SU-DHL-6 (cell line): ENCODE measurements at regions not wholly inside any gene's neighbourhood (a gene's known extent, or its start where the extent isn't known, plus 50 kb on each side); places are given as distances from the start of the nearest gene placed in this dataset.

ENCODE experiments used
- H2AFZ ChIP-seq: fragments of 200-600 bp; sonication (generic); 2 replicates; pipeline ENCODE4 v1.6.1; 2014; ENCODE audit warnings: low read depth, mild to moderate bottlenecking, moderate library complexity, mixed read lengths, antibody characterized with exemption, low read length; ENCODE audit not compliant: severe bottlenecking
- H3F3A ChIP-seq: fragments of 200-600 bp; shearing (Covaris generic); 2 replicates; pipeline ENCODE4 v1.6.0; 2016; ENCODE audit warnings: antibody characterized with exemption, mild to moderate bottlenecking; ENCODE audit not compliant: insufficient read depth
- H3K27ac ChIP-seq: fragments of 200-600 bp; sonication (generic); 2 replicates; pipeline ENCODE4 v1.5.1; 2016; ENCODE audit warnings: low read depth, mild to moderate bottlenecking, low read length, moderate library complexity, mixed read lengths
- H3K27me3 ChIP-seq: fragments of 200-600 bp; sonication (generic), shearing (Covaris generic); 2 replicates; pipeline ENCODE4 v1.6.0; 2014; ENCODE audit warnings: mild to moderate bottlenecking, low read length
- H3K36me3 ChIP-seq: fragments of 200-600 bp; sonication (generic); 2 replicates; pipeline ENCODE4 v1.6.1; 2014; ENCODE audit warnings: mild to moderate bottlenecking, low read length, mixed read lengths
- H3K4me2 ChIP-seq: fragments of 300-600, 200-600 bp; shearing (Covaris generic), sonication (generic); 2 replicates; pipeline ENCODE4 v1.6.0; 2014; ENCODE audit warnings: low read length, low read depth, mild to moderate bottlenecking; ENCODE audit not compliant: poor library complexity, severe bottlenecking
- H3K4me3 ChIP-seq: fragments of 200-600 bp; sonication (generic); 2 replicates; pipeline ENCODE4 v1.5.1; 2014; ENCODE audit warnings: antibody characterized with exemption, low read length, mild to moderate bottlenecking, mixed read lengths; ENCODE audit not compliant: insufficient read depth, poor library complexity, severe bottlenecking
- H3K79me2 ChIP-seq: fragments of 200-600 bp; sonication (generic); 2 replicates; pipeline ENCODE4 v1.6.1; 2014; ENCODE audit warnings: mild to moderate bottlenecking, low read length, moderate library complexity; ENCODE audit not compliant: insufficient read depth
- H3K9ac ChIP-seq: fragments of 200-600 bp; sonication (generic); 2 replicates; pipeline ENCODE4 v1.7.0; 2014; ENCODE audit warnings: mild to moderate bottlenecking, low read length
- H3K9me2 ChIP-seq: fragments of 200-600 bp; sonication (generic); replicated peaks from 2 replicates; pipeline ENCODE4 v1.6.1; 2014; ENCODE audit warnings: low read length; ENCODE audit not compliant: insufficient read depth
- H3K9me3 ChIP-seq: fragments of 200-600 bp; sonication (generic); 2 replicates; pipeline ENCODE4 v1.6.1; 2014; ENCODE audit warnings: low read length, mixed read lengths; ENCODE audit not compliant: insufficient read depth
- H4K20me1 ChIP-seq: fragments of 200-600 bp; sonication (generic); 2 replicates; pipeline ENCODE4 v1.6.1; 2014; ENCODE audit warnings: low read depth, mild to moderate bottlenecking, antibody characterized with exemption, low read length, moderate library complexity, mixed read lengths
- CTCF ChIP-seq: fragments of 200-600 bp; sonication (generic); IDR thresholded peaks from one replicate; pipeline ENCODE4 v1.5.1; 2017; ENCODE audit warnings: antibody characterized with exemption, mild to moderate bottlenecking, low read length, moderate library complexity; ENCODE audit not compliant: insufficient read depth, poor library complexity, severe bottlenecking
- EZH2phosphoT487 ChIP-seq: fragments of 200-600 bp; sonication (generic), shearing (Covaris generic); conservative IDR thresholded peaks from 2 replicates; pipeline ENCODE4 v1.6.1; 2018; ENCODE audit warnings: mild to moderate bottlenecking, antibody characterized with exemption, low read length, moderate library complexity, mixed read lengths

GRCh38 chrX:20438871-20439526 is 172.3 kb upstream of the RPS6KA3 start:
- no peaks in the 10 kb centered on the region for H4K20me1 ChIP-seq
- no peak overlapping the region for H3K4me2 ChIP-seq
- no peak for TF ChIP-seq CTCF
- no peak for TF ChIP-seq EZH2phosphoT487
- no peaks in the 10 kb centered on the region for H3F3A ChIP-seq
- no peak overlapping the region for H3K27ac ChIP-seq
- no peaks in the 10 kb centered on the region for H3K27me3 ChIP-seq
- H3K9me2 ChIP-seq: no peaks in the 10 kb centered on the region
- no peak overlapping the region for H3K4me3 ChIP-seq
- H2AFZ ChIP-seq: no peak overlapping the region
- no peaks in the 10 kb centered on the region for H3K79me2 ChIP-seq
- no peaks in the 10 kb centered on the region for H3K9me3 ChIP-seq
- H3K36me3 ChIP-seq: no peaks in the 10 kb centered on the region
- no peak overlapping the region for H3K9ac ChIP-seq

- Histone ChIP-seq H3K79me2 (no peaks in the 10 kb centered on the region), H3F3A (no peaks in the 10 kb centered on the region), H3K4me2 (no peak overlapping the region), H3K27me3 (no peaks in the 10 kb centered on the region), H3K9me3 (no peaks in the 10 kb centered on the region), H3K36me3 (no peaks in the 10 kb centered on the region), H3K9ac (no peak overlapping the region), H3K9me2 (no peaks in the 10 kb centered on the region), H2AFZ (no peak overlapping the region), H3K4me3 (no peak overlapping the region), H3K27ac (no peak overlapping the region), H4K20me1 (no peaks in the 10 kb centered on the region)
- TF ChIP-seq CTCF (no peak), EZH2phosphoT487 (no peak)
Measured at GRCh38 chrX:20437683-20438082, 171.0 kb upstream of the RPS6KA3 start.

- no peaks in the 10 kb centered on the region for H4K20me1 ChIP-seq
- no peaks in the 10 kb centered on the region for H3K9me2 ChIP-seq
- H3K36me3 ChIP-seq: no peaks in the 10 kb centered on the region
- no peak overlapping the region for H3K4me3 ChIP-seq
- H3F3A ChIP-seq: no peaks in the 10 kb centered on the region
- no peaks in the 10 kb centered on the region for H3K79me2 ChIP-seq
- no peaks in the 10 kb centered on the region for H3K27me3 ChIP-seq
- TF ChIP-seq CTCF (no peak), EZH2phosphoT487 (no peak)
- no peak overlapping the region for H3K4me2 ChIP-seq
- H3K27ac ChIP-seq: no peak overlapping the region
- no peak overlapping the region for H2AFZ ChIP-seq
- no peaks in the 10 kb centered on the region for H3K9me3 ChIP-seq
- H3K9ac ChIP-seq: no peak overlapping the region
Measured at GRCh38 chrX:20435913-20436312, 169.2 kb upstream of the RPS6KA3 start.
